COLO668 (cell line): ENCODE measurements at regions not wholly inside any gene's neighbourhood (a gene's known extent, or its start where the extent isn't known, plus 50 kb on each side); places are given as distances from the start of the nearest gene placed in this dataset.

Source experiments
- DNase-seq: peaks from one replicate; lab custom pipeline; 2025; ENCODE audit not compliant: unreplicated experiment; lab: John Stamatoyannopoulos, UW

DNA sequence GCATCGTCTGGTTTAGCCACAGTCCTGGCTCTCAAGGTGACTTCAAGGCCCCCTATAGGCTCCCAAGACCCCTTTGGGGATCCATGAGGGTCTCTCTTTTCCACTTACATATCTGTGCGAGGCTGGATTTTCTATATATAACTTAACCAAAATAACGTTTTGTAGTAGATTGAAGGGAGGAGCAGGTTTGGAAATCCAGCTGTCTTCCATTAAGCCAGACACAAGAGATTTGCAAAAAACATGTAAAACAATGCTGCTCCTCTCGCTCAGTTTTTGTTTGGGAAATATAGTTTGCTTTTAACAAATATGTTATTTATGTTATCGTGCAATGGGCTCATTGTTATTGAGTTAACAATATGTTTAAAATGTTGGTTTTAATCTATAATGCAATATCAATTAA is 811.2 kb downstream of the TYW1 start:
- no peak for DNase-seq

DNA sequence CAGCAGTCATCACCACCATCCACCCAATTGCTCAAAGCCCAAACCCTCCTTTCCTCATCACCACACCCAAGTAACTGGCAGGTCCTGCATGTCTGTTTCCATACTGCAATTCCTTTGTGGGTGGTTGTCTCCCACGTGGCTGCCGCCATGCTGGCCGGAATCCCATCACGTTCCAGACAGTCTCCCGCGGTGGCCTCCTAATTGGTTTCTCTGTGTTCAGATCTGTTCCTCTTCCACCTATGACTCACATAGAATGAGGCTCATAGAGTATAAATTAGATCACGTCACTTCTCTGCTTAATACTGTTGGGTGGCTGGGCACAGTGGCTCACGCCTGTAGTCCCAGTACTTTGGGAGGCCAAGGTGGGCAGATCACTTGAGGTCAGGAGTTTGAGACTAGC is 813.0 kb downstream of the TYW1 start:
- no peak for DNase-seq

DNA sequence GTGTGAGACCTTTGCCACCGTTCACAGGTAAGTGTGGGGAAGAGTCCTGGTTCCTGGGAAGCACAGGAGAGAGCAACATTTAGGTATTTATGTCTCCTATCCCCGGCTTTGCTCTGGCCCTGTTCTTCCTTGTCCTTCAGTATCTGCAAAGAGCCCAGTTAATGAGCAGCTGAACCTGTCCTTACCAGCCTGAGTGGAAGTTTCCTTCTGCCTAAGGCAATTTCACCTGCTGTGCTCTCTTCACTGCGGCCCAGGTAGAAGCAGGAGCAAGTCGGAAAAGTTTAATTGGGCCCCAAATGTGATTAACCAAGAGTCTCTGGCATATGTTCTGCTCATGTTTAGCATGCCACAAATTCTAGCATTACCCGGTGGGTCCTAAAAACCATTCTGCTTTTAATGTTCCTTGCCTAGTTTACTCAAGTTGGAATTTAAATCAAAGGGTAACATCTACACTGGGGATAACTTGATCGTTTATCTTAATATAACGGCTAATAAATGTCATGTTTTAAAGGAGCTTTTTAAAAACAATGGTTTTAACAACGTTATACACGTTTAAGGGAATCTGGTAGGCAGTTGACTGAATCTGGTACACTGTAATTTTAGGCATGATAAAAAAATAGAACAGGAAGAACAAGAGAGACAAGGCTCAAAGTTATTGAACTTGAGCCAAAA is 817.1 kb downstream of the TYW1 start:
- DNase-seq = no peak

DNA sequence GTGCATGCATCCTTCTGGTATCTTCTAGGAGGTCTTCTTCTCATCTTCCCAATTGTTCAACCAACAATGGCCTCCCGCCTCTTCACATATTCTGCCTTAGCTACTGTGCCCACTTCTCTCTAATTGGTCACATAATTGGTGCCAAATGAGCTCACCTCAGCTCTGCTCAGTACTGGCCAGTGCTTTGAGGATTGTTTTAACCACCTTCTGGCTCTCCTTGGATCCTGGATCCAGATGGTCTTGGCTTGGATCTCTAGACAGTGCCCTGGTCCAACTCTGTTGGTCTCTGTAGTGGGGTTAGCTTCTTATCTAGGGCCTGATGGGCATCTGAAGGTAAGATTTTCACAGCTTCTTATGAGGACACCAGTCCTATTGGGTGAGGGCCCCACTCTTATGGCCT is 820.8 kb downstream of the TYW1 start:
- no peak for DNase-seq

DNA sequence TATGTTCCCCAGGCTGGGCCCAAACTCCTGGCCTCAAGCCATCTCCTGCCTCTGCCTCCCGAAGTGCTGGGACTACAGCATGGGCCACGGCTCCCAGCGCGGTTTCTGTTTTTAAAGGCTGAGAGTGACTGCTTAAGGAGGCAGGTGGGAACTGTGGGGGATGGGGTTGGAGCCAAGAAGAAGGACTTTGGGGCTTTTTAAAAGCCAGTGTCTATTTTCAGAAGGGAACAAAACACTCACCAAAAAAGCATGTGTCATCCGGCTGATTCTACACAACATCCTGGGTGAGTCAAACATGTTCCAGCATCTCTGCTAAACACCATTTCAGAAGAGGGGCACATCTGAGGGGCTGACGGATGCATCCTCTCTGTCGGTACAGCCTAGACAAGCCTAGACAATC is 824.5 kb downstream of the TYW1 start:
- DNase-seq = no peak

DNA sequence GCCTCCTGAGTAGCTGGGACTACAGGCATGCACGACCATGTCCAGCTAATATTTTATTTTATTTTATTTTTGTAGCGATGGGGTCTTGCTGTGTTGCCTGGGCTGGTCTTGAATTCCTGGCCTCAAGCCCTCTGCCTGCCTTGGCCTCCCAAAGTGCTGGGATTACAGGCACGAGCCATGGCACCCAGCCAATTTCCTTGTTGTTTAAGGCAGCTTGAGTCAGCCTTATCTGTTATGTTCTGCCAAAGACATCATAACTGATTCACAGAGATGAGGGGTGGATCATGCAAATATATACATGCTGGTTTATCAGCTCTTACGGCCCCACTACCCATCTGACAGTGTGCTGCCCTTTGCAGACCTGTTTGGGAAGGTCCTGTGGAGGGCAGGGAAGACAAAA is 826.7 kb downstream of the TYW1 start:
- DNase-seq = no peak

DNA sequence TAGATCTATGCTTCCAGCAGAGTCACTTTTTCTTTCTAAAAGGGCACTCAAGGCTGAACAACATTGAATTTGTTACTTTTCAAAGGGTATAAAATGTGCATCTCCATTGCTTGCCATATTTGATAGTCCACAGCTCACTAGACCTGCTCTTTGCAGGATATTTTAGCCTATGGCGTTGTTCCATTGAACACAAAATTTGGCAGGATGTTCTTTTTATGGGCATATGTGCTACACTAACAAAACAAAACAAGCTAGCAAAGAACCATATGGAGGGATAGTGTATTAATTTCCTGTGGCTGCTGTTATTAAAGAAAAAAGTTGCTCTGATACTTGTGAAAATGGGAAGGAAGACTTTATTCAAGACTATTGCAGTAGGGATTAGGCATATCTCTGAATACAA is 828.7 kb downstream of the TYW1 start:
- no peak for DNase-seq

DNA sequence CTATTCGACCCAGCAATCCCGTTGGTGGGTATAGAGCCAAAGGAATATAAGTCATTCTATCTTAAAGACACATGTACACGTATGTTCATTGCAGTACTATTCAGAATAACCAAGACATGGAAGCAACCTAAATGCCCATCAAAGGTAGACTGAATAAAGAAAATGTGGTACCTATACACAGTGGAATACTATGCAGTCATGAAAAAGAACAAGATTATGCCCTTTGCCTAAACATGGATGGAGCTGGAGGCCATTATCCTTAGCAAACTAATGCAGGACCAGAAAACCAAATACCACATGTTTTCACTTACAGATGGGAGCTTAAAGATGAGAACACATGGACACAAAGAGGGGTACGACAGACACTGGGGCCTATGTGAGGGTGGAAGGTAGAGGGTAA is 845.3 kb downstream of the TYW1 start:
- DNase-seq = no peak

DNA sequence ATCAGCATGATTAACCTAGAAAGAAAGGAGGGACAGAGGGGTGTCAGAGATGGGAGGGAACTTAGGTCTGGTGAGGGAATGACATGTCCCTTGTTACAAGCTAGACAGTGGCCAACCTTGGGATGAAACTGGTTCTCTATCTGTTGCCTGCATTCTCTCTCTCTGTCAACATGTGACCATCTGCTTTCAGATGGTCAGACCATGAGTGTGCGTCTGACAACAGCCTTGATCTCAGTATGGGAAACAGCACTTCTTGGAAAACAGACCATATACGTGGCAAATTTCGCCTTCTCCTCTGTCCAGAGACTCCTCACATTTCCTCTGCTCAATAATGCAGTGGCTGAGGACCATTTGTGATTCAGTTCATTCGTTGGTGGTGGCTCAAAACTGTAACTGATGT is 845.9 kb downstream of the TYW1 start:
- DNase-seq = no peak

DNA sequence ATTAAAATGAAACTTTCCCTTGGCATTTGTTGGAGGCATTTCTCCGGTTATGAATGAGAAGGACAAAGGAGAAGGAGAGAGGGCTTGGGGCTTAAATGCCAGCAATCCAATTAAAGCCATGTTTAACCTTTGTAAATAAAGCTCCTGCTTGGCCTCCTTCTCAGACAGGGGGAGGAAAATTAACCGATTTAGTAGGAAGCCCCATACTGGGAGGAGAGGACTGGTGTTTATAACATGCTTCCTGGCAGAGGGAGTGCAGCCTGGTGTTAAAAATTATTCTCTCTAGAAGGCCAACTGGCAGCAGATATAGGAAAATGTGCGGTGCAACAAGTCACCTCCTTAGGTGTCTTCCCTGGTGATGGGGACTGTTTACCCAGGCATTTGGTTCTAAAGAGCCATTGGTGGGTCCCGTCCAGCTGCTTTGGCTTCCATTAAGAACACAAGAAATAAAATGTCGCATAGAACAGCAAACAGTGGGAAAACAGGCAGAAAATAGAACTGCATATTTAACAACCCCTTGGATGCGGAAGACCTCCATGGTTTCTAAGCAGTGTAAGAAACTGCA is 846.5 kb downstream of the TYW1 start:
- no peak for DNase-seq

DNA sequence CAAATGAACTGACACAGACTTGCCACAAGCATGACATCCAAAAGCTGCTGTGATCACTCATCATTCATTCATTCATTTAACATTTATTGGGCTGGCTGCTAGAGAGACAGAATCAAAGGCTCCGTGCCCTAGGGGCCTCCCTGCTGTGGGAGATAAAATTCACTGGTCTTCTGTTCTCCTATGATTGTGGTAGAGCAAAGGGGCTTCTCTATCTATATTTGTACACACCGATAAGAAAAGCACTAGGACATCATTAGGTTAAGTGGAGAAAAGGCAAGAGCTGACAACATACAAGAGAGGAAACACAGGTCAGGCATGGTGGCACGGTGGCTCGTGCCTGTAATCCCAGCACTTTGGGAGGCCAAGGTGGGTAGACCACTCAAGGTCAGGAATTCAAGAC is 847.0 kb downstream of the TYW1 start:
- no peak for DNase-seq

DNA sequence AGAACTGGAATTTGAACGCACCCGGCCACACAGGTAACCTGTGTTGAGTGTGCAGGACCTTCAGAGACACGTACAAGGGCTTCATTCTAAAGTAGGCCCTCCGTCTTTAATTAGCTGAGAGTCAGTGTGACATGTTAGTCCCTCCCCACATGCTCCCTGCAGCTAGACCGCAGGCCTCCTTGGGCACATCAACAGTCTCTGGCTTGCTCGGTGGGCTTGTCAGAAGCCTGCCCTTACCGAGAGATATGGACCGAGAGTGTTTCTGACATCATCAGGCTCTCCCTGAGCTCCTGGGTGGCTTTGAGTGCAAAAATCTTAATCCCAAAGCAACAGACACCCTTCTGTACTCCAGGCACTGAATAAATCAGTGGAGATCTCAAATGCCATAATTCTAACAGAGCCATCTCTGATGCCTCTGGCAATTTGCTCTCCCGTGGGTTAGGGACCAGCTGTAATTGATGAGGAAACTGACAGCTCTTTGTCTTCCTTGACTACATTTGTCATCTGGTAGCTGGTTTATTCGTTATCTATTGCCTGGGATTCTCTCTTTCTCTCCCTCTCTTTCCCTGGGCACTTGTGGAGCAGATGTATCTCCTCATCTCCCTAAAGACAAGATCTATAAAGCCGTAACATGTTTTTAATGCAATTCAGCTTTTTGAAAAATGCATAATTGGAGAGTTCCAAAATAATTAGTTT is 850.6 kb downstream of the TYW1 start:
- no peak for DNase-seq

DNA sequence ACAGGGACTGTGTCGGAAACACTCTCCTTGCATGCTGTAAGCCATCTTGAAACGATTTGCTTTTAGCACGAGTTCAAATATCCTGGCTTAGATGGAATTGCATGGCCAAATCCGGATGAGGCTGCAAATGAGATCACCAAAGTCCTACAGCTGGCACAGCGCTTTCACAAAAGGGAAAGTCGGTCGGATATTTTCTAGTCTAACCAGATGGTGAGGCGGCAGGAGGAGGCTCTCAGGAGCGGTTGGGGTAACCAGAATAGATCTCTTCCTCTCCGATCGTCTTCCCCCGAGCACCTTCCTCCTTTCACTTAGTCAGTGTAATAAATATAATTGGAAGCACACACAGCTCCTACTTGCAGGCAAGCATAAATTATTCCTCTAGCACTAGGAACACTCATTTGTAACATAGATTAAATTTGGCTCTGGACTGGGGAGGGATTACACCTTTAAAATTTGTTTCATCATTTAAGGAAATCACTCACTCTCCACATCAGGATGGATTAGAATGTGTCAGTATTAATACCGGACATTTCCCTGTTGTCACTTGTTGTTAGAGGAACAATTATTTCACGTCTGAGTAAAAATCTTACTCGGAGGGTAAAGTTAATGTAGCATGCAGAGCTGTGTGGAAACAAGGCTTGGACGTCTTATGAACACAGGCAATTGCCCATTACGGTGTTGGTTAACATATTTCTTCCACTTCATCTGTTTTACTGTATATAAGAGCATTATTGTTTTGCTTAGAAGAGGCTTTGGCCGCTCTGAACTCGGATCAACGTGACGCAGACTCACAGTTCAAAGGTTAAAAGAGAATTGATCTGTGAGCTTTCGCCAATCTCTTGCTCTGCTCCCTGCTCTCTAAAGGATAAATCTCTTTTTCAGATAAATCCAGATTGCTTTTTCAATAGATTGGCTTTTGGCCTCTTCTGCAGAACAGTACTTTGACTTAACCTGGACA is 857.9 kb downstream of the TYW1 start:
- no peak for DNase-seq

DNA sequence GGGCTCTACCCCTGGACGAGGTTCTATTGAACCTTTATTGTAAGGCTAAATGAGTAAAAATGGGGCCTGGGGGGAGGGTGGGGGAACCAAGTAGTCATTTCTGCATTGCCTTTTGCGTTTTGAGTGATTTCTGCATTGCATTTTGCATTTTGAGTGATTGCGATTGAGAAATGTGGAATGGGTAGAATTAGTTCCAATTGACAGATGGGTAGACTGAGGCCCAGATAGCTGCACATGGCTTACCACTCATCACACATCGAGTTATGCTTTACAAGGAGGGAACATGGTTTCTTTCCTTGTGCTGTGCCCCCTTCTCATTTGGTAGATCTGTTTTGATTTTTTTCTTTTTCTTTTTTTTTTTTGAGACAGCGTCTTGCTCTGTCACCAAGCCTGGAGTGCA is 858.7 kb downstream of the TYW1 start:
- DNase-seq = no peak

DNA sequence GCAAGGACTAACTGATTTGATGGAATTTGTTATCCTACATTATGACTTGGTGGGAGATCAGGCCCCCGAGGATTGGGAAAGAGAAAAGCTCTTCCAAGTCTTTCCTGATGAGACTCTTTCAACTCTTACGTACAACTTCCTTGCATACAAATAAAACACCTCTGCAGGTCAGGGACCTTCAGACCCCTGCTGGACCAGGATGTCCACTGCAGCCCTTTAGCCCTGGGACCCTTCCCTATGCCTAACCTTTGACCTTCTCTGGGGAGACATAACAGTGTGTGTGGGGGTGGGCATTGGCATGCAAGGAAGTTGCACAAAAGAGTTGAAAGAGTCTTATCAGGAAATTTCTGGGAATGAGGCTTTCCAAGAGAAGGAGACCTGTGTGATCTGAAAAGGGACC is 859.4 kb downstream of the TYW1 start:
- DNase-seq = no peak

DNA sequence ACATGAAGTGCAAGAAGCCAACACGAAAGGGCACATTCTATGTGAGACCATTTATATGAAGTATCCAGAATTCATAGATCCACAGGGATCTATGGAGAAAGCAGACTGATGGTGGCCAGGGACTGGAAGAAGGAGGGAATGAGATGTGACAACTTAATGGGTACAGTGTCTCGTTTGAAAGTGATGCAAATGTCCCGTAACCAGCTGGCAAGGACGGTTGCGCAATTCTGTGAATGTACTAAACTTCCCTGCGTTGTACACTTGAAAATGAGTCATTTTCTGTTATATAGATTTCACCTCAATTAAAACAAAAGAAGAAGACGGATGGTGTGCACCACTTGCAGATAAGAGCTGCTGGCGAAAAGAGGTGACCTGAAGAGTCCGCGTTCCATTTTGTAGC is 861.1 kb downstream of the TYW1 start:
- DNase-seq = no peak

DNA sequence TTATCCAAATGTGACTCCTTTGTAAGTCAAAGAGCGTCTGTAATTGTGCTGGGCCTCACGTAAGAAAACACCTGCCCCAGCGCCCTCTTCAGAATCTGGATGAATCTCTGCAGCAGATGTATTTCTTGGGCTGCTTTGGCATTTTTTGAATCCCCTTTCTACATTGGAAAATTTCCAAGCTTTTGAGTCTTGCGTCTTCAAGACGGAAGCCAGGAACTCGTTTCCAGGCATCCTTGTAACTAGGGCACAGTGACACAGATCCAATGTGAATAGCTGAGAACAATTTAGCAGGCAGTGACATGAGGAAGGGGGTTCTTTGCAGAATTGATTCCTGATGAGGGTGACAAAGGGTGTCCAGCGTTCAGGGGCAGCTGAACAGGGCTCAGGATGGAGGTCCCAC is 862.3 kb downstream of the TYW1 start:
- no peak for DNase-seq

DNA sequence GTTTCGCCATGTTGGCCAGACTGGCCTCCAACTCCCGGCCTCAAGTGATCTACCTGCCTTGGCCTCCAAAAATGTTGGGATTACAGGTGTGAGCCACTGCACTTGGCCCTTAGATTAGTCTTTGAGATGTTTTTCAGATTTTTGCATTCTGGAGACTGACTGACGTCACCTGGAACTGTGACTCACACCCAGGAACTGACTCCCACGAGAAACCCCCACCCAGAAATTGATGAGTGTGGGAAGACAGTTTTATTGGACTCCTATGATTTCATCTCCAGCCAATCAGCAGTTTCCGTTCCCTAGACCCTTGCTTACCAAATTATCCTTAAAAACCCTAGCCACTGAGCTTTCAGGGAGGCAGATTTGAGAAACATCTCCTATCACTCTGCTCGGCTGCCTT is 867.3 kb downstream of the TYW1 start:
- no peak for DNase-seq

DNA sequence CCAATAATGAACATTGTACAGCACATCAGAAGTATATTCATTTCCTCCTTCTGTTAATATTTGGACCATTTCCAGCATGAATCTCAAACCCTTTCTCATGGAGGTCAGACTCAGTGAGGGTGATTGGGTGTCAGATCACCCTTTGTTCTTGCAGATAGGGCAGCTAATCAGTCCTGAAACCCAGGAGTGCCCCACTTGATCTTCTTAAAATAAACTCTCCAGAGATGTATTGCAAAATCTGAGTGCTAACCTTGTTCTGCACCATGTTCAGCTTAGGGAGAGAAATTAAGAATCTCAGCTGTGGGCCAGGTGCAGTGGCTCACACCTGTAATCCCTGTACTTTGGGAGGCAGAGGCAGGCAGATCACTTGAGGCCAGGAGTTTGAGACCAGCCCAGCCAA is 869.4 kb downstream of the TYW1 start:
- no peak for DNase-seq

DNA sequence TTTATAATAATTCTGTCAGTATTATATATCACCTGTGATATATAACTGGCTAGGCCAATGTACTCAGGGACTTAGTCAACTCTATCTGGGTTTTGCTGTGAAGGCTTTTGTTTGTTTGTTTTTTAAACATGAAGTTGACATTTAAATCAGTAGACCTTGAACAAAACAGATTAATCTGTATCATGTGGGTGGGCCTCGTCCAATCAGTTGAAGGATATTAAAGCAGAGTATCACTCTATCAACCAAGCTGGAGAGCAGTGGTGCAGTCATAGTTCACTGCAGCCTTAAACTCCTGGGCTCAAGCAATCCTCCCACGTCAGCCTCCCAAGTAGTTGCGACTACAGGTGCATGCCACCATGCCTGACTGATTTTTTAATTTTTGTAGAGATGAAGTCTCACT is 870.2 kb downstream of the TYW1 start:
- DNase-seq = no peak

DNA sequence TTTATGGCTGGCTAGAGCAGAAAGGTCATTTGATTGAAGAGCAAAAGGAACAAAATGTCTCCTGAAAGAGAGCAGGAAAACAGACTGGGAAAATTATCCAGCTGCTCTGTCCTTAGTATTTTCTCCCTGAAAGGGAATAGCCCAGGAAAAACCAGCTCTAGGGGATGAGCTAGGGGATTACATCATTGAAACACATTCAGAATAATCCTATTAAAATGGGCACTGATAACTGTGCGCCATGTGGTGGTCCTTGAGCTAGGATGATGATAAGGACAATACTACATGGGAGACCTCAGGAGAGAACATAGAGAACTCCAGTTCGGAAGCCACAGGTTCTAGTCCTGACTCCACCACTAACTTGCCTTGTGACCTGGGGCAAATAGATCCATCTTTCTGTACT is 873.8 kb downstream of the TYW1 start:
- no peak for DNase-seq

DNA sequence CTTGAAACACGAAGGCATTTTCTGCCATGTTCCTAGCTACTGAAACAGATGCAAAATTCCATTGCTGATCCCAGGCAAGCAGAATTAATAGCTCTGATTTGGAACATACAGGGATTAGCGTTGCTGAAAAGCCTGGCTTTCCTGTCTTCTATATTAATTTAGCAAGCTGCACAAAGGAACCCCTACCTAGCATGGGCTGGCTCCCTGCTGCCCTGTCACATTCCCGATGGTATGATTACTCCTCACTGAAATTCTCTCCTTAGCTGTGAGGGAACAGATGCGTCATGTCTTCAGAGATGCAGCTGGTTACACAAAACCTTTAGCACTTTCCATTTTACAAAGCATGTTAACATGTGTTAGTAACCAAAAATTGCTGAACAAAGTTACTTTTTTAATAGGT is 878.9 kb downstream of the TYW1 start:
- no peak for DNase-seq
